Left renal pelvis (tissue), 4 donors: ENCODE measurements at regions not wholly inside any gene's neighbourhood (a gene's known extent, or its start where the extent isn't known, plus 50 kb on each side); places are given as distances from the start of the nearest gene placed in this dataset.

Experiments used
- DNase-seq, 4 donors: peaks; one replicate each; pipeline ENCODE4 v3.0.0-alpha.2; 2013; ENCODE audit warnings: low read depth in 4 of 4, low spot score in 3 of 4

- DNase-seq: no peak
Observed at GRCh38 chr1:193697115-193697762, 510.8 kb upstream of the B3GALT2 start.

GRCh38 chr1:193694741-193695140 lies 508.3 kb upstream of the B3GALT2 start:
- DNase-seq: no peak

- no peak for DNase-seq
Observed at GRCh38 chr1:193685986-193686385, 499.6 kb upstream of the B3GALT2 start.

- DNase-seq: no peak
Observed at GRCh38 chr1:193681422-193681821, 495.0 kb upstream of the B3GALT2 start.

GRCh38 chr1:193680924-193681316 lies 494.5 kb upstream of the B3GALT2 start:
- no peak for DNase-seq

- DNase-seq: no peak
Observed at GRCh38 chr1:193680247-193680923, 494.0 kb upstream of the B3GALT2 start.

- DNase-seq: no peak
Observed at GRCh38 chr1:193677874-193678273, 491.5 kb upstream of the B3GALT2 start.

- no peak for DNase-seq
Observed at GRCh38 chr1:193676996-193677549, 490.7 kb upstream of the B3GALT2 start.

GRCh38 chr1:193674292-193674944 lies 488.0 kb upstream of the B3GALT2 start:
- no peak for DNase-seq

- no peak for DNase-seq
Observed at GRCh38 chr1:193666485-193667083, 480.2 kb upstream of the B3GALT2 start.

GRCh38 chr1:193663965-193664364 lies 477.6 kb upstream of the B3GALT2 start:
- no peak for DNase-seq

GRCh38 chr1:193662030-193662429 lies 475.6 kb upstream of the B3GALT2 start:
- DNase-seq: no peak

- DNase-seq: no peak
Observed at GRCh38 chr1:193661385-193661784, 475.0 kb upstream of the B3GALT2 start.

- no peak for DNase-seq
Observed at GRCh38 chr1:193660428-193660827, 474.0 kb upstream of the B3GALT2 start.

GRCh38 chr1:193658691-193659090 lies 472.3 kb upstream of the B3GALT2 start:
- DNase-seq: no peak

- no peak for DNase-seq
Observed at GRCh38 chr1:193658081-193658480, 471.7 kb upstream of the B3GALT2 start.

- no peak for DNase-seq
Observed at GRCh38 chr1:193657552-193657951, 471.1 kb upstream of the B3GALT2 start.

GRCh38 chr1:193656841-193657240 lies 470.4 kb upstream of the B3GALT2 start:
- DNase-seq: no peak

- no peak for DNase-seq
Observed at GRCh38 chr1:193654951-193655735, 468.7 kb upstream of the B3GALT2 start.

- DNase-seq: no peak
Observed at GRCh38 chr1:193649587-193649986, 463.2 kb upstream of the B3GALT2 start.

- no peak for DNase-seq
Observed at GRCh38 chr1:193634876-193635275, 448.5 kb upstream of the B3GALT2 start.
